GM12891 (cell line): ENCODE measurements at regions not wholly inside any gene's neighbourhood (a gene's known extent, or its start where the extent isn't known, plus 50 kb on each side); places are given as distances from the start of the nearest gene placed in this dataset.
"Not testable (repeated sequence)": the region's sequence is repeated elsewhere in the genome, so short reads cannot be mapped to it uniquely, and the experiment has no call there.

ENCODE experiments used
- POLR2A ChIP-seq: IDR thresholded peaks from 2 replicates; pipeline ENCODE4 v1.6.1; 2011; ENCODE audit warnings: low read depth, low read length, control low read depth
- POLR2AphosphoS5 ChIP-seq: IDR thresholded peaks from 2 replicates; pipeline ENCODE4 v1.6.1; 2011; ENCODE audit warnings: low read depth, low read length, control low read depth
- POU2F2 ChIP-seq: IDR thresholded peaks from 2 replicates; pipeline ENCODE4 v1.6.1; 2011; ENCODE audit warnings: low read depth, mild to moderate bottlenecking, control low read depth, low read length, moderate library complexity
- TAF1 ChIP-seq: IDR thresholded peaks from 2 replicates; pipeline ENCODE4 v1.6.1; 2011; ENCODE audit warnings: low read depth, low read length, control low read depth

DNA sequence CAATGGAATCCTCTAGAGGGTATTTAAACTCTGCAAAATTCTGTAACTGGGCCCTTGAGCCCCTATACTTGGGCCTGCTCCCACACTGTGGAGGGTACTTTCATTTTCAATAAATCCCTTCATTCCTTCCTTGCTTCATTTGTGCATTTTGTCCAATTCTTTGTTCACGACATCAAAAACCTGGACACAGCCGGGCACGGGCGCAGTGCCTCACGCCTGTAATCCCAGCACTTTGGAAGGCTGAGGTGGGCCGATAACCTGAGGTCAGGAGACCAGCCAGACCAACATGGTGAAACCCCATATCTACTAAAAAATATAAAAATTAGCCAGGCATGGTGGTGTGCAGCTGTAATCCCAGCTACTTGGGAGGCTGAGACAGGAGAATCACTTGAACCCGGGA lies 714.9 kb upstream of the NOVA1 start:
- TF ChIP-seq TAF1, POLR2A, POLR2AphosphoS5, POU2F2: not testable (repeated sequence)
